Bone marrow (tissue), 2 donors: ENCODE measurements at regions not wholly inside any gene's neighbourhood (a gene's known extent, or its start where the extent isn't known, plus 50 kb on each side); places are given as distances from the start of the nearest gene placed in this dataset.
"Not testable (repeated sequence)": the region's sequence is repeated elsewhere in the genome, so short reads cannot be mapped to it uniquely, and the experiment has no call there.

Experiments used
- DNase-seq, 2 donors: peaks; one replicate each; lab custom pipeline; 2025; lab: John Stamatoyannopoulos, UW

DNA sequence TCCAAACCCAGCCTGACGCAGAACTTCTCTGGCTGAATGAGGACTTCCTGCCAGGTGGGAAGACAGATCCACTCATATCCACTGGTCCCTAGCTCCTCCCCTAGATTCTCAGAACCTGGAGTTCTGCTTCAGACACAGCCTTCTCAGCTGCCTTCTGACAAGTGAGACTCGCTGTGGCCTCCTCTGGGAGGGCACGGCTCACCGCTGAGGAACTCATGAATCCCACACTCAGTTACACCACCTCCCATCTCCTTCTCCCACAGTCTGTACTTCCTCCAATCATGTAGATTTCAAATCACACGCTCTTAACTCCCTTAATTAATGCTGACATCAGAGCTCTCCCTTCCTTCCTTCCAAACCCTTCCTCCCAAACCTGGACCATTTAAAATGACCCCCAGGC is 86.4 kb upstream of the TMEM45B start:
- DNase-seq, result no peak

DNA sequence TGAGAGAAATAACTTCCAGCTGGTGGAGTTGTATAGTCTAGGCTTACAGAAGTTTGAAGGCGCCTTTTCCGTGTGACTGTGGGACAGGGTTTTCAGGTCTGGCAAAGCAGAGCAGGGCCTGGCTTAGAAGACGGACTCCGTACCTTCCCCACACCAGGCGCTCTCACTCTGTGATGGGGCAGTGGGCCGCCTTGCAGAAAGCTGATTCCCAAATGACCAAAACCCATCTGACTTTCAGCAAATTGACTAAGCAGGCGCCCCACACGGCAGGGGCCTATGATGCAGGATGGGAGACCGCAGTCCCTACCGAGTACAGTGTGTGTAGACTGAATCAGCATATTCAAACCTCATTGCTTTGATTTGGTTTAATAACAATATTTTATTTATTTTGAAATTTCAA is 85.8 kb upstream of the TMEM45B start:
- no peak for DNase-seq

GRCh38 chr11:129731316-129731715 is 84.3 kb upstream of the TMEM45B start:
- DNase-seq, result no peak

DNA sequence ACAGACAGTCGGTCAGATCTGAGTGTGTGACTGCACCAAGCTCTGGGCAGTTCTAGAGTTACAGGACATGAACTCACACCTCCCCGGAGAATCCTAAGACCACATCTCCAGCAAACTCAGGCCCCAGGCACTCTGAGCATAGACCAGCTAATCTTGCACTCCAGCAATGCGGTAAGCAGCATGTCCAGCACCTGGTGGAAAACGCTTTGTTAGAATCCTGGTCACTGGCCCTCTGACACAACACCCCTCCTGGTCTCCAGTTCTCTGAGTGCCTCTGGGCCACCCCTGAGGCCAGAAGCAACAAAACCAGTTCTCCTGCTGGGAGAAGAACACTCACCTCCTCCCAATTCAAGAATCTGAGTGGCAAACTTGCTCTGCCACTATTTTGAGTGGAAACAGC is 82.7 kb upstream of the TMEM45B start:
- no peak for DNase-seq

GRCh38 chr11:129733384-129733783 is 82.3 kb upstream of the TMEM45B start:
- DNase-seq, result no peak

- DNase-seq, result no peak
These were observed 81.7 kb upstream of the TMEM45B start for GRCh38 chr11:129733981-129734380.

DNA sequence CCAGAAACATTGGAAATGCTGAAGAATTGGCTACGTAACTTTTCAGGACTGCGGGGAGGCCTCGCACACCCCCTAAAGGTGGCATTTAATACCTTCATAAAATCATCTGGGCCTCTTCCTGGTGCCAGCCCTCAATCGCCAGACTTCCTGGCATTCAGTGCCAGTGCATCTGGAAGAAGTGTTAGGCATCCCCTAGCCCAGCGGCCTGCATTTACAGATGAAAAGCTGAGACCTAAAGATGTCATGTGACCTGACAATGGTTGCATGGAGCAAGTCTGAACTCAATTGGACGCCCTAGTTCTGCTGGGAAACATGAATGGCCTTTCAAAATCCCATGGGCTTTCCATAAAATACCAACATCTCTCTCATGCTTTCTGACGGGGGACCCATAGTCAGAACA is 81.0 kb upstream of the TMEM45B start:
- no peak for DNase-seq

DNA sequence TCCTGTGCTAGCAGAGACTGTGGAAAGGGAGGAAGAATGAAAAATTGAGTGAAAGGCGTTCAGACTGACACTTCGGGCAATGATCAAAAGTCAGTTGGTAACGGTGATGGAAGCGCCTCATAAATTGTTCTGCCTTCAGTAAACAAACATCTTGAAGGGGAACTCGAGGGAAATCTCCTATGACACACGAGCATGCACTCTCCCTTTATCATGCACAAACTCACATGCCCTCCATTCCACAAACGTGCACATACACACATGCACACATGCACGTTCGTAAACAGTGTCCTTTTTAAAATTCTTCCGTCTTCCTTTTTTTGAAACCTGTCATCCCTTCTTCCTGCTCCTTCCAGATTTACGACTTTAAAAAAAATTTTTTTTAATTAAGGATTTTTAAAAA is 77.8 kb upstream of the TMEM45B start:
- DNase-seq, result no peak

DNA sequence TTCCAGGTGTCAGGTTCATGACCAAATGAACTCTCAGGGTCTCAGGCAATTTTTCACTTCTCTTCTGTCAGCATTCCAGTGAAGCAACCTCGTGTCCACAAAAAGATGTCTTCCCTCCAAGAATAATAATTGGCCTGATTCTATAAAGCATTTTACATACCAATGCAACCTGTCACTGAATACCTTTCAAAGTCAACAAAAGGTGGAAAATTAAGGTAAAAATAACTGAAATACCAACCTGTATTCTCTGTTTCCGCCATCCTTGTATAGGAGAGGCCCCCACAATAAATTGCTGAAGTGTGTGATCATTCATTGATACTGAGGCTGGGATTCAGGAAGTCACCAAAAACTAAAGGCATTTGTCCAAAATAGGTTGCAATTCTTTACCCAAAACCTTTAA is 77.4 kb upstream of the TMEM45B start:
- no peak for DNase-seq

- DNase-seq, result no peak
These were observed 76.3 kb upstream of the TMEM45B start for GRCh38 chr11:129739339-129739738.

DNA sequence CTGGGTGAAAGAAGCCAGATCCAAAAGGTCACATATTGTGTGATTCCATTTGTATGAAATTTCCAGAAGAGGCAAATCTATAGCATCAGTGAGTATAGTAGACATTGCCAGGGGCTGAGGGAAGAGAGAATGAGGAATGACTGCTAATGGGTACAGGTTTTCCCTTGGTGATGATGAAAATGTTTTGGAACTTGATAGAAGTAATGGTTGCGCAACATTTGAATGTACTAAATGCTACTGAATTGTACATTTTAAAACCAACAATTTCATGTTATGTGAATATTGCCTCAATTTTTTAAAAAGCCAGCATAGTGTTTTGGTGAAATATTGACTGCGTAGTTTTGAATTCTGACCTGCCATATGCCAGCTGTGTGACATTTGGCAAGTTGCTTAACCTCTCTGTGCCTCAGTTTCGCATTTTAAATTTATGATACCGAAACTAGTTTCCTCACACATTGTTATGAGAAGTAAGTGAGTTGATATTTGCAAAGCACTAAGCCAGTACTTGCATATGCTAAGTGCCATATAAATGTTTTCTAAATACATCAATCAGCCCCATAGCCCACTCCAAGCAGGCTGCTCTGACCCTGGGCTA is 75.4 kb upstream of the TMEM45B start:
- DNase-seq, result no peak

GRCh38 chr11:129743112-129743815 is 72.4 kb upstream of the TMEM45B start:
- DNase-seq, result no peak

DNA sequence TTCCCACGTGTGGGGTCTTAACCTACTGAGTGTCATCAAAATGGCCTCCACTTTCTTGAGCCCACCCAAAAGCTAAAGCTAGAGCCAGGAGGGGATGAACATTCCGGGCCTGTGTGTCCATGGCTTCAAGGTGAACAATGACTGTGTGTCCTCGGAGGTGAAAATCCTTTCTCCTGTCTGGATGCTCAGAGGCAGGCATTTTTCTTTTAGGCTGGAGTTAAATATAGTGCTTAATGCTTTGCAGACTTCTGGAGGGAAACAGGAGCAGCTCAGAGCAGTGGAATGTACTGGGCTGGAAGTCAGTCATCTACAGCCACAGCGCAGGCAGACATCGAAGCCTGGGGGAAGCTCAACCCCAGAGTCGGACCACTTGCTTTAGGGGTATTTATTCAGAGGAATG is 68.6 kb upstream of the TMEM45B start:
- DNase-seq, result no peak

- DNase-seq, result no peak
These were observed 66.5 kb upstream of the TMEM45B start for GRCh38 chr11:129749141-129749540.

DNA sequence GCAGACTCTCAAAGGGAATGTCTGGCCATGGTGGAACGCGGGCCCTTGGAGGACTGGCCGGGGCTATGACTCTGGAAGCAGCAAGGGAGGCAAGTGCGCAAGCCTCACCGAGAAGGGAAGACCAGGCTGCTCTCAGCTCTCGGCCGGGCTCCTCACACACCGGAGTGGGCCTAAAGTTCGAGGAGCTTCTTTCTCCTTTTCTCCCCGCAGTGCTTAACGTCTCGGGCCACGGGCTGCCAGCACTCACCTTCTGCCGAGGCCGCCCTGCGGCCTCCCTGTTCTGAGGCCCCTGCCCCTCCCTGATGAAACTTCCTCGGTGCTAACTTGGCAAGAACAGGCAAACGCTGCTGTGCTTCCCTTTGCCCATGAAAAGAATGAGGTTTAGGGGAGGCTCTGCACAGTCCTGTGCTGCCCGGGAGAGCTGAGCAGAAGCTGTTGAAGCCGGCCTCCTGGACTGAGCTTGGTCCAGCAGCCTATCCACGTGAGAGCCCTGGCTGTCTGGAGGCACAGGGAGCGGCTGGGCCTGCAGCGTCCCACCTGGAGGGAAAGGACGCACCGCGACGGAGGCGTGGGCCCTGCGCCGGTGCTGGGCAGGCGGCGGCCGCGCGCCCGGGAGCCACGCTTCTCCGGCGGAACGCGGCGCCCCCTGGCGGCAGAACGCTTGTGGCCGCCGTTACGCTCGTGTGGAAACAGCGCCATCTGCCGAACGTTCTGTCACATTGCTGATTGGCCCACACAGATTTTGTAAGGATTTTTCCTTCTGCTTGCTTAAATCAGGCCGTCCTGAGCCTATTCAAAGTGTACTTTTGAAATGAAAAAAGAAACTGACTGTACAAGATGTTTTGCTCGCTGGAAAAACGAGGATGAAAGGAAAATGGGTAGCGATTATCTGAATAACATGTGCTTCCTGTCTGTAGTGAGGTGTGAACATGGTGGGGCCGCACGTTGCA is 65.0 kb upstream of the TMEM45B start:
- peak; percentile 25 to 54 for DNase-seq

DNA sequence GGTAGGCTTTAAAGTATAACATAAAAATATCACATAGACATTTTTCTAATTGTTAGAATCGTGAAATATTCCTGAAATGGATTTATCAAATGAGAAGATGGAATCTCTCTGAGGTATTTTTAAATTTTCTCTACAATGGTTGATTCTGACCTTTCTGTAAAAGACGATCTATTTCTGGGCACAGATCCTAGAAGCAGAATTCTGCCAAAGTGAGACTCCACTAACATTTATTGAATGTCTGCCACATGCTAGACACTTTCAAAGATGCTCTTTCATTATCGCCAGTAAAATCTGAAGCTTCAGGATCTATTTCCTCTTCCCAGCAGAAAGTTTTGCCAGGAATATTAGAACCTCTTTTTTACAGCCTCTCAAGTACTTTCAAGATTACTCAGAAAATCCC is 64.1 kb upstream of the TMEM45B start:
- no peak for DNase-seq

DNA sequence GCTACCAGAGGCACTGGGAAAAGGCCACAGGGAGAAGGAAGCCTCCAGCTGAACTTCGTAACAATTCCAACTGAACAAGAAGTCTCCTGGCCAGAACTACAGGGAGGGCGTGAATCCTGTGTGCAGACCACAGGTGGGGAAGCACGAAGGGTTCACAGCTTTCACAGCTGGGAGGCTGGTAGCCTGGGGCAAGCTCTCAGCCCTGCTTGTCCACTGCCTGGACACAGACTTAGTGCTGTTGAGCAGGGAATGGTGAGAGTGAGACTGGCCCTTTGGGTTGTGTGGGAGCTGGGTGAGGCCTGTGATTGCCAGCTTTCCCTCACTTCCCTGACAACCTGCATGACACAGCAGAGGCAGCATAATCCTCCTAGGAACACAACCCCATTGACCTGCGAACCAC is 52.1 kb upstream of the TMEM45B start:
- DNase-seq, result not testable (repeated sequence)

GRCh38 chr11:129764204-129764603 is 51.4 kb upstream of the TMEM45B start:
- DNase-seq, result not testable (repeated sequence)
